Neural cell (in vitro differentiated cells): ENCODE measurements at regions not wholly inside any gene's neighbourhood (a gene's known extent, or its start where the extent isn't known, plus 50 kb on each side); places are given as distances from the start of the nearest gene placed in this dataset.

Source experiments
- H2AFZ ChIP-seq: fragments of 200-600, 300-800 bp; sonication (generic), shearing (Covaris generic); 2 replicates; pipeline ENCODE4 v1.6.0; 2014; ENCODE audit warnings: low read depth, mild to moderate bottlenecking, antibody characterized with exemption, low read length, moderate library complexity
- H3F3A ChIP-seq: fragments of 200-600 bp; shearing (Covaris generic); 2 replicates; pipeline ENCODE4 v1.6.1; 2016; ENCODE audit warnings: mild to moderate bottlenecking, moderate library complexity, mixed read lengths, antibody characterized with exemption, low read length; ENCODE audit not compliant: insufficient read depth, poor library complexity, severe bottlenecking
- H3K27ac ChIP-seq: fragments of 200-600, 300-800 bp; sonication (generic), shearing (Covaris generic); 2 replicates; pipeline ENCODE4 v1.5.1; 2014; ENCODE audit warnings: mild to moderate bottlenecking, low read length, moderate library complexity
- H3K27me3 ChIP-seq: fragments of 300-800, 200-600 bp; sonication (generic), shearing (Covaris generic); 2 replicates; pipeline ENCODE4 v1.6.0; 2014; ENCODE audit warnings: mild to moderate bottlenecking, low read depth, low read length, moderate library complexity; ENCODE audit not compliant: insufficient read depth
- H3K36me3 ChIP-seq: fragments of 300-800, 200-600 bp; sonication (generic), shearing (Covaris generic); 2 replicates; pipeline ENCODE4 v1.5.1; 2014; ENCODE audit warnings: mild to moderate bottlenecking, antibody characterized with exemption, low read length, moderate library complexity; ENCODE audit not compliant: insufficient read depth
- H3K4me2 ChIP-seq: fragments of 300-800, 200-600 bp; sonication (generic), shearing (Covaris generic); 2 replicates; pipeline ENCODE4 v1.6.0; 2014; ENCODE audit warnings: mild to moderate bottlenecking, low read length
- H3K4me3 ChIP-seq: fragments of 300-800, 200-600 bp; sonication (generic), shearing (Covaris generic); 2 replicates; pipeline ENCODE4 v1.5.1; 2014; ENCODE audit warnings: mild to moderate bottlenecking, low read length, moderate library complexity
- H3K79me2 ChIP-seq: fragments of 200-600 bp; shearing (Covaris generic); replicated peaks from 2 replicates; pipeline ENCODE4 v1.6.0; 2014; ENCODE audit warnings: mild to moderate bottlenecking, low read length, moderate library complexity; ENCODE audit not compliant: insufficient read depth
- H3K9ac ChIP-seq: fragments of 300-800, 200-600 bp; sonication (generic), shearing (Covaris generic); 2 replicates; pipeline ENCODE4 v1.6.1; 2016; ENCODE audit warnings: mild to moderate bottlenecking, low read length, mixed read lengths
- H3K9me2 ChIP-seq: fragments of 200-600 bp; shearing (Covaris generic); 2 replicates; pipeline ENCODE4 v1.6.1; 2016; ENCODE audit warnings: mild to moderate bottlenecking, low read length, mixed read lengths; ENCODE audit not compliant: insufficient read depth
- H3K9me3 ChIP-seq: fragments of 200-600, 300-800 bp; sonication (generic), shearing (Covaris generic); 2 replicates; pipeline ENCODE4 v1.6.1; 2016; ENCODE audit warnings: mild to moderate bottlenecking, mixed run types, low read length, moderate library complexity, mixed read lengths
- H4K20me1 ChIP-seq: fragments of 200-600 bp; shearing (Covaris generic); 2 replicates; pipeline ENCODE4 v1.6.1; 2016; ENCODE audit warnings: mild to moderate bottlenecking, mixed run types; ENCODE audit not compliant: insufficient read depth
- CTCF ChIP-seq: fragments of 450-650 bp; IDR thresholded peaks from 2 replicates; pipeline ENCODE4 v1.5.1; 2014; ENCODE audit warnings: antibody characterized with exemption, mild to moderate bottlenecking, moderate library complexity; ENCODE audit not compliant: poor library complexity, severe bottlenecking
- EP300 ChIP-seq: fragments of 450-650 bp; conservative IDR thresholded peaks from 2 replicates; pipeline ENCODE4 v1.6.1; 2014; ENCODE audit warnings: antibody characterized with exemption, mild to moderate bottlenecking, moderate library complexity; ENCODE audit not compliant: poor library complexity, severe bottlenecking
- EZH2 ChIP-seq: fragments of 200-600, 300-800 bp; shearing (Covaris generic), sonication (generic); IDR thresholded peaks from 2 replicates; pipeline ENCODE4 v1.6.1; 2014; ENCODE audit warnings: antibody characterized with exemption, low read length, borderline replicate concordance, mild to moderate bottlenecking; ENCODE audit not compliant: insufficient read depth, poor library complexity, severe bottlenecking
- MXI1 ChIP-seq: fragments of 450-650 bp; conservative IDR thresholded peaks from 2 replicates; pipeline ENCODE4 v1.6.1; 2014; ENCODE audit warnings: antibody characterized with exemption, mild to moderate bottlenecking; ENCODE audit not compliant: poor library complexity, severe bottlenecking
- POLR2AphosphoS5 ChIP-seq: IDR thresholded peaks from 2 replicates; pipeline ENCODE4 v1.6.1; 2012
- RAD21 ChIP-seq: fragments of 450-650 bp; conservative IDR thresholded peaks from 2 replicates; pipeline ENCODE4 v1.6.1; 2014; ENCODE audit warnings: antibody characterized with exemption, mild to moderate bottlenecking, moderate library complexity
- REST ChIP-seq: IDR thresholded peaks from 2 replicates; pipeline ENCODE4 v1.6.1; 2012; ENCODE audit warnings: borderline replicate concordance
- SMC3 ChIP-seq: fragments of 450-650 bp; conservative IDR thresholded peaks from 2 replicates; pipeline ENCODE4 v1.6.1; 2014; ENCODE audit warnings: antibody characterized with exemption, mild to moderate bottlenecking, moderate library complexity; ENCODE audit not compliant: poor library complexity
- TAF1 ChIP-seq: IDR thresholded peaks from 2 replicates; pipeline ENCODE4 v1.6.1; 2012; ENCODE audit warnings: low read depth

DNA sequence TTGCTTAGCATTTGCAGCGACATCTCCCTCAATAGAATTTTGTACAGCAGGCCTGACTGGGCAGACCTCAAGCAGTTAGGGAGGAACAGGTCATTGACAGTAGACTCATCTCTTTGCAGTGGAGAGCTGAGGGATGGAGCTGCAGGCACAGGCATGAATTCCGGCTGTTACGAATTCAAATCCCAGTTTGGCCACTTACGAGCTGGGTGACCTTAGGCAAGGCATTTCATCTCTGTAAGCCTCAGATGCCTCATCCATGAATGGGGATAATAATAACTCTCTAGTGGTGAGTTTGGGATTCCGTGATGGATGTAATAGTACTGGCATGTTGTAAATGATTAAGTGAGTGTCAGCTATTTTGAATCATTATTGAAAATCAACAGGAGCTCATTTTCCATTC is 195.3 kb downstream of the SEMA6A start:
- H2AFZ ChIP-seq: no peak overlapping the region
- H3K4me3 ChIP-seq: no peak overlapping the region
- no peaks in the 10 kb centered on the region for H3K36me3 ChIP-seq
- H3K9me3 ChIP-seq: no peaks in the 10 kb centered on the region
- H3K27ac ChIP-seq: no peak overlapping the region
- H4K20me1 ChIP-seq: no peaks in the 10 kb centered on the region
- H3K9ac ChIP-seq: no peak overlapping the region
- H3K9me2 ChIP-seq: no peaks in the 10 kb centered on the region
- H3F3A ChIP-seq: no peaks in the 10 kb centered on the region
- TF ChIP-seq EP300: no peak
- TF ChIP-seq SMC3: no peak
- TF ChIP-seq TAF1: no peak
- no peak for TF ChIP-seq CTCF
- no peak for TF ChIP-seq RAD21
- TF ChIP-seq REST: no peak
- no peak for TF ChIP-seq EZH2
- no peak for TF ChIP-seq MXI1
- TF ChIP-seq POLR2AphosphoS5: no peak
- H3K79me2 ChIP-seq: no peaks in the 10 kb centered on the region
- no peaks in the 10 kb centered on the region for H3K27me3 ChIP-seq
- no peak overlapping the region for H3K4me2 ChIP-seq

DNA sequence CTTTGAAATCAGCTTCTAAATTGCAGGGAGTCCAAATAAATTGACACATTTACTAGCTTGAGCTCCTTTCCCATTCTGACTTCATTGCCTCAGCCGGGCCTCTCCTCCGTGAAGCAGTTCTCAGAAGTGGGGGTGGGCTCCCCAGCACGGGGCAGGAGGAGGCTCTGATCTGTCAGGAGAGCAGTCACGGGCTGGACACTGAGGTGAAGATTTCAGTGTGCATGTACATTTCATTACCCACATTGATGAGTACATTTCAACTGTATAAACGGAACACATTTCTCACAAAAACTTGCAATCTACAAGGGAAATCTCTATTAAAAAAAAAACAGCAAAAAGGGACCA is 195.9 kb downstream of the SEMA6A start:
- no peak overlapping the region for H2AFZ ChIP-seq
- H3K36me3 ChIP-seq: no peaks in the 10 kb centered on the region
- H4K20me1 ChIP-seq: no peaks in the 10 kb centered on the region
- H3K27ac ChIP-seq: no peak overlapping the region
- no peaks in the 10 kb centered on the region for H3K79me2 ChIP-seq
- no peak overlapping the region for H3K4me3 ChIP-seq
- H3K9me3 ChIP-seq: no peaks in the 10 kb centered on the region
- H3F3A ChIP-seq: no peaks in the 10 kb centered on the region
- no peaks in the 10 kb centered on the region for H3K27me3 ChIP-seq
- no peak overlapping the region for H3K9ac ChIP-seq
- H3K9me2 ChIP-seq: no peaks in the 10 kb centered on the region
- TF ChIP-seq EZH2: no peak
- no peak for TF ChIP-seq SMC3
- TF ChIP-seq REST: no peak
- no peak for TF ChIP-seq RAD21
- TF ChIP-seq POLR2AphosphoS5: no peak
- no peak for TF ChIP-seq MXI1
- no peak for TF ChIP-seq EP300
- no peak for TF ChIP-seq CTCF
- no peak for TF ChIP-seq TAF1
- H3K4me2 ChIP-seq: no peak overlapping the region
